Dermis blood vessel endothelial cell (primary cell): ENCODE measurements at regions not wholly inside any gene's neighbourhood (a gene's known extent, or its start where the extent isn't known, plus 50 kb on each side); places are given as distances from the start of the nearest gene placed in this dataset.
"Not testable (repeated sequence)": the region's sequence is repeated elsewhere in the genome, so short reads cannot be mapped to it uniquely, and the experiment has no call there.

Experiments
- DNase-seq: peaks from one replicate; pipeline ENCODE4 v3.0.0; 2010

DNA sequence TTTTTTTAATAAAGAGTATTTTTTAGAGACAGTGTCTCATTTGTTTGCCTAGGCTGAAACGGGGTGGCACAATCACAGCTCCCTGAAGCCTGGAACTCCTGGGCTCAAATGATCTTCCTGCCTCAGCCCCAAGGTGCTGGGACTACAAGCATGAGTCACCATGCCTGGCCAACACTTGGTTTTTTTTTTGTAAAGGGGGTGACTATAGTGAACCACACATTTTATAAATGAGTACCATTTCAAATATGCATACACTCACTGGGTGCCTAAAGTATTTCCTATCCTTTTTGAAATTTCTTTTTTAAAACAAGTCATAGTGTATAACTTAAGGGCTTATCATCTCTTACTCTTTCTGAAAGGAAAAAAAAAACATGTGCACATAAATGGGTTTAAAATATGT is 325.2 kb upstream of the MEIS2 start:
- no peak for DNase-seq

DNA sequence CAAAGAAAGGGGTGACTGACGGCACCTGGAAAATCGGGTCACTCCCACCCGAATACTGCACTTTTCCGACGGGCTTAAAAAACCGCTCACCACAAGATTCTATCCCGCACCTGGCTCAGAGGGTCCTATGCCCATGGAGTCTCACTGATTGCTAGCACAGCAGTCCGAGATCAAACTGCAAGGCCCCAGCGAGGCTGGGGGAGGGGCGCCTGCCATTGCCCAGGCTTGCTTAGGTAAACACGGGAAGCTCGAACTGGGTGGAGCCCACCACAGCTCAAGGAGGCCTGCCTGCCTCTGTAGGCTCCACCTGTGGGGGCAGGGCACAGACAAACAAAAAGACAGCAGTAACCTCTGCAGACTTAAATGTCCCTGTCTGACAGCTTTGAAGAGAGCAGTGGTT is 327.0 kb upstream of the MEIS2 start:
- not testable (repeated sequence) for DNase-seq

DNA sequence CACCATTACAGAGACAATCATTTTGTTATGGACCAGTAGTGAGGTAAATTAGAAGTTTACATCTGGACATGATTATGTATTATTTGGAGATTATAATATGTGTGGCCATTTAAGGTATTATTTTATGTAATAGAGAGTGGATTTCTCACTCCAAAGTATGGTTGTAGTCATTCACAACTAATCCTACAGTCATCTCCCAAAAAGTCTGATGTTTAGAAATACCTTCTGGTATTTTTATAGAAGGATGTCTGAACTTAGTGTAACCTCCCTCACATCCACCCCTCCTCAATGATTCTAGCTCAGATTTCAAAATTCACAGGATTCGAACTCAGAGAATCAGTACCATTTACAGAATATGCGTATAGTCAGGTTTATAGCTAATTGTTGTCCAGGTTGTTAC is 346.6 kb upstream of the MEIS2 start:
- DNase-seq = no peak

DNA sequence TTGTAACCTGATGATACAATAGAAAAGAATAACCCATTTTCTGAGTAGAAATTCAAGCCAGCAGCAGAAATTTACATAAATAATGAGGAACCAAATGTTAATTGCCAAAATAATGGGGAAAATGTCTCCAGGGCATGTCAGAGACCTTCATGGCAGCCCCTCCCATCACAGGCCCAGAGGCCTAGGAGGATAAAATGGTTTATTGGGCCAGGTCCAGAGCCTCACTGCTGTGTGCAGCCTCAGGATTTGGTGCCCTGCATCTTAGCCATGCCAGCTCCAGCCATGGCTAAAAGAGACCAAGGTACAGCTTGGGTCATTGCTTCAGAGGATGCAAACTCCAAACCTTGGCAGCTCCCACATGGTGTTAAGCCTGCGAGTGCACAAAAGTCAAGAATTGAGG is 352.1 kb upstream of the MEIS2 start:
- DNase-seq = no peak

DNA sequence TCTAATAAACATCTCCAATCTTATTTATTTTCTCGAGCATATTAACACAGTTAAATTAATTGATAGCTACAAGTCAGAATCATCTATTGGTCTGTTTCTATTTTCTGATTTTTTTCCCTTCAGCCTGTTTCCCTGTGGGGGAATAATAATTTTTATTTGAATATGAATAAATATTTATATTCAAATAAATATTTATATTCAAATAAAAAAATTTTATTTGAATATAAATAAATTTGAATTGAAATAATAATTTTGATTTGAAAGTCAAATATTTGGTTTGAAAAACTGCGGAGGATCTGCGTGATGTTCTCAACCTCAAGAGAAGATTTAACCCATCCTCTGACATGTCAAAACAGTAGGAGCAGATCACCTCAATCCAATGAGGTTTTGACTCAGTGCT is 380.1 kb upstream of the MEIS2 start:
- DNase-seq = no peak

DNA sequence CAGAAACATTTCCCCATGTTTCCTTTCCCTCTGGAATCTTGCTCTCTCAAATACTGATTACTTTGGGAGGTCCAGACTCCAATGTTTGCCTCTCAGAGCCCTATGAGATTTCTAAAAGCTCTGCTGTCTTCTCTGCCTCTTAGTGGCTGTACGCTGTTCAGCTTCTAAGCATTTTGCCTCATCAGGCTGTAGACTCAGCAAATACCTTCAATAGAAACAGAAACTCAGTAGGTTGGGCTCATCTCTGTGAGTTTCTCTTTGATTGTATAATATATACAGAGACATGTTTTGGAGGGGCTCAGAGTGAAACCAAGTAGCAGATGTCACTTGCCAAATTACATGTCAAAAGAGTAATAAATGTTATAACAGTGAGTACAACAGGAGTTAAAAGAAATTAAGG is 380.8 kb upstream of the MEIS2 start:
- no peak for DNase-seq

DNA sequence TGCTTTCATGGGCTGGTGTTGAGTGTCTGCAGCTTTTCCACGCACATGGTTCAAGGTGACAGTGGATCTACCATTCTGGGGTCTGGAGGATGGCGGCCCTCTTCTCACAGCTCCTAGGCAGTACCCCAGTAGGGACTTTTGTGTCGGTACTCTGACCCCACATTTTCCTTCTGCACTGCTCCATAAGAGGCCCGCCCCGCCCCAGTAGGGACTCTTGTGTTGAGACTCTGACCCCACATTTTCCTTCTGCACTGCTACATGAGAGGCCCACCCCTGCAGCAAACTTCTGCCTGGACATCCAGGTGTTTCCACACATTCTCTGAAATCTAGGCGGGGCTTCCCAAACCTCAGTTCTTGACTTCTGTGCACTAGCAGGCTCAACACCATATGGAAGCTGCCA is 383.4 kb upstream of the MEIS2 start:
- DNase-seq = no peak

DNA sequence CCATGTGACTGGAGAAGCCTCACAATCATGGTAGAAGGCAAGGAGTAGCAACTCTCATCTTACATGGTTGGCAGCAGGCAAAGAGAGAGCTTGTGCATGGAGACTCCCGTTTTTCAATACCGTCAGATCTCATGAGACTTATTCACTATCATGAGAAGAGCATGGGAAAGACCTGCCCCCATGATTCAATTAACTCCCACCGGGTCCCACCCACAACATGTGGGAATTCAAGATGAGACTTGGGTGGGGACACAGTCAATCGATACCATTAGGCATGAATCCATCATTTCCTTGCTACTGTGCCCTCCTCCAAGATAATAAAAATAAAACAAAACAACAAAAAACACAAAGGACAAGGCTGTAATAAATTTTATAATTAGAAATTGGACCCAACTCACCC is 384.7 kb upstream of the MEIS2 start:
- no peak for DNase-seq

DNA sequence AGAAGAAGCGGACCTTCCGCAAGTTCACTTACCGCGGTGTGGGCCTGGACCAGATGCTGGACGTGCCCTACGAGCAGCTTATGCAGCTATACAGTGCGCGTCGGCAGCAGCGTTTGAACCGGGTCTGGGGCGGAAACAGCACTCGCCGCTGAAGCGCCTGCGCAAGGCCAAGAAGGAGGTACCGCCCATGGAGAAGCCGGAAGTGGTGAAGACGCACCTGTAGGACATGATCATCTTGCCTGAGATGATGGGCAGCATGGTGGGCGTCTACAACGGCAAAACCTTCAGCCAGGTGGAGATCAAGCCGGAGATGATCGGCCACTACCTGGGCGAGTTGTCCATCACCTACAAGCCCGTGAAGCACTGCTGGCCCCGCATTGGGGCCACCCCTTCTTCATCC is 390.4 kb upstream of the MEIS2 start:
- DNase-seq = no peak

DNA sequence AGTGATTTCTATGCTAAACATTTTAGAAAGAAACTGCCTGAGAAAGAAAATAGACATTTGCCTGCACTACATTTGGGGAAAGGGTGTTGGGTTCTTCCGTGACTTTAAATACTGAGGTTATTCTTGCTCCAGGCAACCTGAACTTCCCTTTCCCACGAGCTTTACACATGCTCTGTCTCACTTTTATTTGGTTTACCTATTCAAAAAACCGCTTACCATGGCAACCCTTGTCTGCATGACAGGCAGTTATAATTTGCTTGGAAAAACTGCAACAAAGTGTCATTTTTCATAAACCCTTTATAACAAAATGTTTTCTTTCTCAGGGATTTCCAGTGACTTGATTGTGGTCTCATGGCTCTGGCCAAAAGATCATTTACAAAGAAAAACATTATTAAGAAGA is 416.3 kb upstream of the MEIS2 start:
- DNase-seq = no peak

DNA sequence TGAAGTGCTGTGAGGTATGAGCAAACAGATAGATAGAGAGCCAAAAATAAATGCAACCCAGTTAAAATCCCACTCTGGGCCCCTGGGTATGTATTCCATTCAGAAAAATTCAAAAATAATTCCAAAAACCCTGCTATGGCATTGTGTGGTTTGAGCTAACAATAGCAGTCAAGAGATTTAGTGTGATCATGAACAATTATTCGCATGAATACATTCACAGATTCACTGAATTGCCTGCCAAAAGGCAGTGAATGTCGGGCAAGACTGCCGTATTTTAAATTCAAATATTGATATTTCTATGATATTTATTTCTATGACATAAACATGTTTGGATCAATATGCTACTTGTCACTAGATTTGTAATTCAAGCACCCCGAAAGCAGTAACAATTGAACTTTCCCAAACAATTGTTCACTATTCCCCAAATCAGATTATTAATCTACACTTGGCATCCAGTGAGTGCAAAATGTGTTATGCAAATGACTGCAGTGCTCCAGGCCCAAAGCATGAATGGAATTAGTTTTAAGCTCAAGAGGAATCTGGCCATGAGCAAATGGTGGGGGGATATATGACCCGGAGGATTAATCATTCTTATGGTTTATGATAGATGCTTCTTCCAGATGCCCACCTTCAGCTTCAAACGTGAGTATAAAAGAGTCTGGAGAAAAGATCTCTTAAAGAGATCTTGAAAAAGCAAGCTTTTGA is 417.0 kb upstream of the MEIS2 start:
- DNase-seq = no peak

DNA sequence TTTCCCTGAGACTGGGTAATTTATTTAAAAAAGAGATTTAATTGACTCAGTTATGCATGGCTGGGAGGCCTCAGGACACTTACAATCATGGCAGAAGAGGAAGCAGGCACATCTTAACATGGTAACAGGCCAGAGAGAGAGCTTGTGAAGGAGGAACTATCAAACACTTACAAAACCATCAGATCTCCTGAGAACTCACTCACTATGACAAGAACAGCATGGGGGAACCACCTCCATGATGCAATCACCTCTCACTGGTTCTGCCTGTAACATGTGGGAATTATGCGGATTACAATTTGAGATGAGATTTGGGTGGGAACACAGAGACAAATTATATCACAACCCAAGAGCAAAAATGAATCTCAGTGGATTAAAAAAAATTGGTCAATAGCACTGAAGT is 416.0 kb upstream of the TMCO5A start:
- no peak for DNase-seq

DNA sequence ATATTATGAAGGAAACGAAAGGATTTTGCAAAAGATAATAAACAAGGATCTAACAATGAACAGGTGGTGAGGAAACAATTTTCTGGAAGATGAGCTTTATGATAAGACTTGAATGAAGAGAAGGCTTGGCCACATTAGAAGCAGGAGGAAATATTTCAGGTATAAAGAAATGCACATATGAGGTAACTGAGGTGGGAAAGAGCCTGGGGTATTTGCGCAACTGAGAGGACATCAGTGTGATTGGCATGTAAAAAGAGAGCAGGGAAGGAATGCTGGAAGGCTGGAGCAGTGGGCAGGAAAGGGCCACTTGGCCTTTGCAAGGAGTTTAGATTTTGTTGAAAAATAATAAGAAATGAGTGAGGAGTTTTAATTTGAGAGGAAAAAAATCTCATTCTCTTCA is 414.4 kb upstream of the TMCO5A start:
- DNase-seq = no peak

DNA sequence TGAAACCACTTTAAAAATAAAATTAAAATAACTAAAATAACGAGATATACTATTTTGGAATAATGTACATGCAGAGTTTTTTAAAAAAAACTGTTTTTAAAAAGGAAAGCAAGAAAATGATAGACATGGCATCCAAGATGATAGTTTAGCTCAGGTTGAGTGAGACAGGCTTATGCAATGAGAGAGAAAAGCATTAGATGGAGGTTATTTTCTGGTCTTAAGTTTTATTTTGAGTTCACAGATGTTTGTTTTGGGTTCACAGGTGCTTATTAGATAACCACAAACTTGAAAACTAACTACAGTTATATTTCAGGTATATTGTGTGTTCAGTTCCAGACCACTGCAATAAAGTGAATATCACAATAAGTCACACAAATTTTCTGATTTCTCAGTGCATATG is 413.6 kb upstream of the TMCO5A start:
- DNase-seq = no peak

DNA sequence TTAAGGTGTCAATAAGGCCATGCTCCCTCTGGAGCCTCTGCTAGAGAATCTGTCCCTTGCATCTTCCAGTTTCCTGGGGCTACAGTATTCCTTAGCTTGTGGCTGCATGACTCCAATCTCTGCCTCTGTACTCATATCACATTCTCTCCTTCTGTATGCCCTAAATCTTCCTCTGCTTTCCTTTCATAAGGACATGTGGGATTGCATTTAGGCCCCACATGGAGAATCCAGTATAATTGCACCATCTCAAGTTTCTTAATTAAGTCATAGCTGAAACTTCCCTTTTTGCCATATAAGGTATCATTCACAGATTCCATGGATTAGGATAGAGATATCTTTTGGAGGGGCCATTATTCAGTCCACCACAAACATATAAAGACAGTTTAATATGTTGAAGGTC is 409.8 kb upstream of the TMCO5A start:
- no peak for DNase-seq

DNA sequence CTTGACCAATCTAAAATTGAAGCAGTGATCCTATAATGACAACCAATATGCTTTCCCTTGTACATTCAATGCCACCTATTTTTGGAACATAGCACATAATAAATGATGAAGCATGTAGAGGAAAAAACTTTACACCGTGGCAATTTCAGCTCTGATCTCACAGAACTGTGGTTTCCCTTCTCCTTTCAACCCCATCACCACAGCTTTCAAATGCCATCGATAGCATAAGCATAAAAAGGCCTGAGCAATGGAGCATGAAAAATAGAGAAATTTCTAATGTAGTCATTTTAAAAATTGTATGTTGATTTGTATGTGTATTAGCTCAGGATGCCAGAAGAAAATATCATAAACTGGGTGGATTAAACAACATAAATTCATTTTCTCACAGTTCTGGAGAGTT is 406.0 kb upstream of the TMCO5A start:
- no peak for DNase-seq

DNA sequence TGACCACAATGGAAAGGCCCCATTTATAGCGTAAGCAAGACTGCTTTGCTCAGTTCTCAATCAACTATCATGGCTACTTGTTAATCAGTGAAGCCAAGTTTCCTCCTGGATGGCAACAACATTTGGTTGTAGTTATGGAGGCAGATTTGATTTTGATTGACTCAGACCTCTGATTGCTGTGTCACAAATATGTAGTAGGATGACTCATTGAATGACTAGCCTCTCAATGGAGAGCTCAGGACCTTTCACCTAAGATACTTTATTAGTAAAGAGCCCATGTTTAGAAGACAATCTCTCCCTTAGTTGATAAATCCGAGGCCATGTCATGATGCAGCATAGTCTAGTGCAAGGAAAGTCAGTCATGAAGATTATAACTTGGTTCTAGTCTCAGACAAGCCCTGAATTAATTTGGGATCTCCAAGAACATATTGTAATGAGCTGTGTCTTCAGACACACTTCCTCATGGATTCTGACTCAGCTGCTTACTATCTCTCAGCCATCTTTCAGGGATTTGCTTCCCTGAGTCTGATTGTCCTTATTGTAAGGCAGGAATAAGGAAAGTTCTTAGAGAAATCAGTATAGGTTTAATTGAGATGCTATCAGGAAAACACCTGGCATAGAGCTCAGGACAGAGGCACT is 397.4 kb upstream of the TMCO5A start:
- no peak for DNase-seq

DNA sequence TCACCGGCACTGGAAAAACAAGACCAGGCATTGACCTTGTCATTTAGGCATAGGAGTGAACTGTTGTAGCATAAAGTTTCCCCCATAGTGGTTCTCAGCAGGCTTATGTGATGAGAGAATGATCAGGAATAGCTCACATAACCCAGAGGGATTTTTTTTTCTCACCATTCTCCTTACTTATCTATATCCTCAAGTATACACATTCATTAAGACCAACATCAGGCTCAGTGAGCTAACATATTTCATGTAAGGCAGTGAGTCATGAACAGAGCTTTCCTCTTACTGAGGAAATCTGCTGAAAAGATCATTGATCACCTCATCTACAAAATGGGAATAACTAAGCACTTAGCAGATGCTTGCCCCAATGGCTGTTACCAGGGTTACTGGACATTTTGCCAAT is 396.6 kb upstream of the TMCO5A start:
- no peak for DNase-seq

DNA sequence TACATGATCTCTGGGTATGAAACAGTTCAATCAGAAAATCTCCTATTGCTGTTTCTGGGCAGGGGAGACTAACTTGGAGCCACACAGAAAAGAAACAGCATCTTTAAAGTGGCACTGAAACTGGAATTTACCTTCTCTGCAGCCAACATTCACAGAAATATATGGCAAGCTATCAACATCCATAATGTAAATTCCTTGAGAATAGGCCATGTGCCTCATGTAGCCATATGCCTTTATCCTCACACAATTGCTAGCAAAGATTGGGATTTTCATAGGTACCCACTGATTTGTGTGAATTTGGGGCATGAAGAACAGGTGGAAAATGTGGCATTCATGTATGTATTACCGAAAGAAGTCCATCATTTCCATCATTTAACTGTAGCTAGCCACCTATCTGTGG is 386.3 kb upstream of the TMCO5A start:
- no peak for DNase-seq

DNA sequence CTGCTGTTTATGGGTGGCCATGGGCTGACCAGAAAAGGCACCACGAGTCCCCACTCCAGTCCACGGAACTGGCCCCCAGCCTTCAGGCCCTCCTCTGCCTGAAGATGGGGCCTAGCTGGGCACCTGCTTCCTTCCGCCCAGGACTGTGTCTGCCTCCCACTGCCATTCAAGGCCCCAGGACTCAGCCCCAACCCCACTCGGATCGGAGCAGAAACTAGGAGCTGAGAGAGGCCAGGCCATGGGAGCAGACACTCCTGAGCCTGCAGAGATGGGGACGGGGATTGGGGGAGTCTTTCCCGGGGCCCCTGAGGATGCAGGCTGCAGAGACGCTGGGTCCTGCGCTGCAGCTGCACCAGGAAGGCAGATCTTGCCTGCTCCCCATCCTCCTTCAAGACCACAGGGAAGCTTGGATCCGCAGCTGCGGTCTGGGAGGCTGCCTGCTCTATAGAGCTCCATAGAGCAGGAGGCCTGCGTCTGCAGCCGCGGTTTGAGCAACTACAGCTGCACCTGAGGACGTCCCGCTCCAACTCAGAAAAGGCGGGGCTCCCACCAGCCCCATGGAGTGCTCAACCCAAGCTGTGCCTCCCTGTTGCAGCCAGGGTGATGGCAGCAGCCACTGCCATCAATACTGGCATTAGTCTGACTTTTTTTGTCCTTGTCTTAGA is 383.9 kb upstream of the TMCO5A start:
- DNase-seq = no peak

DNA sequence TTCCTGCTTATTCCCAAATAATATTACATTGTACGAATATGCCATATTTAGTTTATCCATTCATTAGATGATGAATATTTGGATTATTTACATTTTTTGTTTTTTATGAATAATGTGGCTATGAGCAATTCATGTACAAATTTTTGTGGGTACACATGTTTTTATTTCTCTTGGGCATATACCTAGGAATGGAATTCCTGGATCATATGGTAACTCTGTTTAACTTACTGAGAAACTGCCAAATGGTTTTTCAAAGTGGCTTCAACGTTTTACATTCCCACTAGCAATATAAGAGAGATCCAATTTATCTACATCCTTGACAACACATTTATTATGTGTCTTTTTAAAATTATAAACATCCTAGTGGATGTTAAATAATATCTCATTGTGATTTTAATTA is 362.0 kb upstream of the TMCO5A start:
- no peak for DNase-seq

DNA sequence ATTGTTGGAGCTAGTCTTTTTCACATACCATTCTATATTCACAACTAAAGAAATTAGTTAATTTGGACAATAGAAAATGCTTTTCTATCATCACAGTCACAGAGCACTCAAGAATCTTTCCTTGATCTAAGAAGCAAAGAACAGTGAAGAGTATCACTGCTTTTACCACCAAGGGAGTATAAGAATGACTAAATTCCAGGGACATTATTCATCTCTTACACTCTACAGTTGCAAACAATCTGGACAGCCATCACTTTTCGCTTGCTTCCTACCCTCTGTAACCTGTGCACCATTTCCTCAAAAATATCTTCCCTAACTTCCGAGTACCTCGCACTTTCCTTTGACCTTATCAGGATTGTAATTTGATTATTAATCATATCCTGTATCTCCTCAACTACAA is 359.5 kb upstream of the TMCO5A start:
- DNase-seq = no peak

DNA sequence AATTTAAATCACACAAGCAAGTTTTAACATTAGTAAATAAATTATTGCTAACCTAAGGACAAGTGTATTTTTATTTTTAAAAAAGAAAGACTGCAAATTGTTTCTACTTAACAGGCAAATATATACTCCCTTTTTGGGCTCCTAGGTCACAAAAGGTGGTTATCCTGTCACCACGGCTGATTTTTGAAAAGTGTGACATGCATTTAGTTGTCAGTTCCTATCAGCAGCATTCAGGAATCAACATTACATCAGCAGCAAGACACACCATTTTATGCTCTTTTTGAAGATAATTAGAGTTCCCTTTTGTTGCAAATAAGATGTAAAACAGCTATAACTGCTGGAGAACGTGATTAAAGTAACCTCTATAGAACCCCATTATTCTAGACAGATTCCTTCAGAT is 357.5 kb upstream of the TMCO5A start:
- no peak for DNase-seq

DNA sequence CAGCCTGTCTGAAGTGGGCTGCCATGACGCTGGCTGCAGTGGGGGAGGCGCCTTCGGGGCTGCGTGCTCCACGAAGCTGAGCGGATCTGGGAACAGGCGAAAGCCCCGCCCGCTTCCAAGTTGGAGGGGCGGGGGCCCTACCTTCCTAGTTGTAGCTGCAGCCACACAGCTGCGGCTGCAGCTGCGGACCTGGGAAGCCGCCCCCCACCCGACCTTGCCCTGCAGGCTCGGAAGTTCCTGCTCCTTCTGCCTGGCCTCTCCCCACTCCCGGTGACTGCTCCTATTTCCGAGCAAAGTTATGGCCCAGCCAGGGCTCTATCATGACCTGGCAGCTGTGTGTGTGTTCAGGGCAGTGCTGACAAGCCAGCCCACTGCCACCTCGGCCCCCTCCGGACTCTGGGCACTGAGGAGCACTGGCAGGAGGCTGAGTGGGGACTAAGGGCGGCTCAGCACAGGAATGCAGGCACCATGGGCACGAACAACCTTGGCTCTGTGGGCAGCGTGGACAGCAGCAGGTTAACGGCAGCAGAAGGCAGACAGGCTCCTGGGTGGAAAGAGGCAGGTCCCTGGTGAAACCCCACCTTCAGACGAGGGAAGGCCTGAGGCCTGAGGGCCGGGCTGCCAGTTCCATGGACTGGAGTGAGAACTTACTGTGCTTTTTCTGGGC is 352.4 kb upstream of the TMCO5A start:
- no peak for DNase-seq
